Testis (tissue), 2 donors: ENCODE measurements at regions not wholly inside any gene's neighbourhood (a gene's known extent, or its start where the extent isn't known, plus 50 kb on each side); places are given as distances from the start of the nearest gene placed in this dataset.

Experiments used
- DNase-seq: peaks from one replicate; pipeline ENCODE4 v3.0.0-alpha.2; 2019
- H3K27ac ChIP-seq, 2 donors: fragments of 200-600 bp; sonication (generic); one replicate each; pipeline ENCODE4 v1.5.1; 2019
- H3K27me3 ChIP-seq: fragments of 200-600 bp; sonication (generic); one replicate; pipeline ENCODE4 v1.5.1; 2019
- H3K36me3 ChIP-seq: fragments of 200-600 bp; sonication (generic); one replicate; pipeline ENCODE4 v1.5.1; 2017; ENCODE audit warnings: low read depth; ENCODE audit errors: missing control alignments
- H3K4me1 ChIP-seq: fragments of 200-600 bp; sonication (generic); one replicate; pipeline ENCODE4 v1.5.1; 2019
- H3K4me3 ChIP-seq, 2 donors: fragments of 200-600 bp; sonication (generic); one replicate each; pipeline ENCODE4 v1.5.1; 2017 to 2019
- H3K9me3 ChIP-seq: fragments of 200-600 bp; sonication (generic); one replicate; pipeline ENCODE4 v1.5.1; 2017
- POLR2A ChIP-seq: fragments of 450-650 bp; IDR thresholded peaks from one replicate; pipeline ENCODE4 v1.6.1; 2017; ENCODE audit warnings: antibody characterized with exemption, mild to moderate bottlenecking, moderate library complexity
- WGBS, 2 donors: methylation state at CpG; one replicate each; pipeline ENCODE4 v1.1.5; 2018; 5-methylcytosine and 5-hydroxymethylcytosine counted together
- intact Hi-C: fragments of 100-400 bp; cut with DNase I; formaldehyde crosslinking; loops from one replicate; pipeline ENCODE4 v1.15.1; 2023; ENCODE audit warnings: low total_unique reads
- TF ChIP-seq, protein P1 (sequence below), 3 experiments: fragments of 450-650 bp in 2 of 3; fragments of 200-600 bp in 1 of 3; sonication (generic) in 1 of 3; IDR thresholded peaks; one replicate each; pipeline ENCODE4 v1.5.1; 2016 to 2019; ENCODE audit warnings: antibody characterized with exemption in 3 of 3, mild to moderate bottlenecking in 2 of 3, moderate library complexity in 1 of 3

DNA sequence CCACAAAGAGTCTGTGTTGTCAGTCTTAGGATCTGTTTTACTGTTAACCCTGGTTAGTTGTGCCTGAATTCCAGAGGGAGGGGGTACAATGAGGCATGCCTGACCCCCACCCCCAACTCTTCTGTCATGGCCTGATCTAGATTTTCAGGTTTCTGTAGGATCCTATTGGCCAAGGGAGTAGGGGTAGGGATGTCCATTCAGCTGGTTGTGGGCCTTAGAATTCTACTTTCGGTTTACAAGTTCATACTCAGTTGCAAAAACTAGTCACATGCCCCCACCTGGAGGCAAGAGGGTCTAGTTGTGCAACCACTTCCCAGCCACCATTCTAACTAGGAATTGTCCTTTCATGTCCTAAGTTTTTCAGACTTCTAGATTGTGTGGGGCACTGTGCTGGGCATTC lies 94.3 kb upstream of the MBNL2 start:
- TF ChIP-seq POLR2A, result no peak
- TF ChIP-seq, protein P1, sequence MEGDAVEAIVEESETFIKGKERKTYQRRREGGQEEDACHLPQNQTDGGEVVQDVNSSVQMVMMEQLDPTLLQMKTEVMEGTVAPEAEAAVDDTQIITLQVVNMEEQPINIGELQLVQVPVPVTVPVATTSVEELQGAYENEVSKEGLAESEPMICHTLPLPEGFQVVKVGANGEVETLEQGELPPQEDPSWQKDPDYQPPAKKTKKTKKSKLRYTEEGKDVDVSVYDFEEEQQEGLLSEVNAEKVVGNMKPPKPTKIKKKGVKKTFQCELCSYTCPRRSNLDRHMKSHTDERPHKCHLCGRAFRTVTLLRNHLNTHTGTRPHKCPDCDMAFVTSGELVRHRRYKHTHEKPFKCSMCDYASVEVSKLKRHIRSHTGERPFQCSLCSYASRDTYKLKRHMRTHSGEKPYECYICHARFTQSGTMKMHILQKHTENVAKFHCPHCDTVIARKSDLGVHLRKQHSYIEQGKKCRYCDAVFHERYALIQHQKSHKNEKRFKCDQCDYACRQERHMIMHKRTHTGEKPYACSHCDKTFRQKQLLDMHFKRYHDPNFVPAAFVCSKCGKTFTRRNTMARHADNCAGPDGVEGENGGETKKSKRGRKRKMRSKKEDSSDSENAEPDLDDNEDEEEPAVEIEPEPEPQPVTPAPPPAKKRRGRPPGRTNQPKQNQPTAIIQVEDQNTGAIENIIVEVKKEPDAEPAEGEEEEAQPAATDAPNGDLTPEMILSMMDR (IDR thresholded peaks at IDR 0.05), result no peak
- no peaks in the 10 kb centered on the region for H3K36me3 ChIP-seq
- H3K27ac ChIP-seq, result peak overlapping the region; percentile 42 to 60
- no peaks in the 10 kb centered on the region for H3K27me3 ChIP-seq
- no peak overlapping the region for H3K4me3 ChIP-seq
- intact Hi-C loops, result no loop called here
- H3K4me1 ChIP-seq, result peaks cover 37% of the 10 kb centered on the region
- WGBS, 2 donors, result 64 to 77% methylated on average over 1 of the region's 1 CpG
- DNase-seq, result no peak
- H3K9me3 ChIP-seq, result no peaks in the 10 kb centered on the region

DNA sequence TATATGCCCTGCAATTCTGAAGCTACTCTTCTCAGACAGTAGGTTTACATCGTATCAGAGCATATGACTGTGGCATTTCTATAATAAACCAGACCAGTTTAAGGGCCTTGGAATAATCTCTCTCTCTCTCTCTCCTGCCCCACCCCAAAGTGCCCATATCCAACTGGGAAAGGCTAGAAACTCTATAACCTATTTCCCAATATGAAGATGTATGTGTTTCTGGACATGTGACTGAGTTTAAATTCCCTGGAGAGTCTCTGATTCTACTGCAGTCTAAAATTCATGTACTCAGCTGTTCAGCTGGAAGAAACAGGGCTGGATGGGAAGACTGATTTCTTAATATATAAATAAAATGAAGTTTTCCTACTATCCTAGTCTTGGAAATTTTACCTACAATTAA lies 91.9 kb upstream of the MBNL2 start:
- H3K27ac ChIP-seq, result no peak overlapping the region
- TF ChIP-seq, protein P1 (IDR thresholded peaks at IDR 0.05), result no peak
- TF ChIP-seq POLR2A, result no peak
- H3K9me3 ChIP-seq, result no peaks in the 10 kb centered on the region
- intact Hi-C loops, result no loop called here
- 86 to 96% methylated on average over 1 of the region's 1 CpG for WGBS, 2 donors
- no peaks in the 10 kb centered on the region for H3K27me3 ChIP-seq
- DNase-seq, result no peak
- H3K36me3 ChIP-seq, result no peaks in the 10 kb centered on the region
- H3K4me3 ChIP-seq, result no peak overlapping the region
- peaks cover 20% of the 10 kb centered on the region for H3K4me1 ChIP-seq

DNA sequence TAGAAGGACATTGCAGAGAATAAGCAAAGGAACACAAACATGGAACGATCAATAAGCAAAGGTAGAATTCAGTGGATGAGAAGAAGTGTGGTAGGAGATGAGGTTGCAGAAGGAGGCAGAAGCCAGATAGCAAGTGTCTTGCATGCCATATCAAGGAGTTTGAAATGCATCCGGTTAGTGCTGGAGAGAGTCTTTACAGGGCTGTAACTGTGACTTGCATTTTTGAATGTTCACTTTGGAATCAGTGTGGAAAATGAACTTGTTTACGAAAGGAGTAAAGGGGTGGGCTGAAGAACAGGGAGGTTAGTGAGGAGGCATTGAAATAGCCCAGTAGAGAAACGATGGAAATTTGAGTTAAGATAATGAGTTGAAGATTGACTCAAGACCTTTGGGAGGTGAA lies 90.7 kb upstream of the MBNL2 start:
- Histone ChIP-seq H3K4me1 (peaks cover 8% of the 10 kb centered on the region), H3K27ac (no peak overlapping the region), H3K27me3 (no peaks in the 10 kb centered on the region), H3K36me3 (no peaks in the 10 kb centered on the region), H3K4me3 (no peak overlapping the region), H3K9me3 (no peaks in the 10 kb centered on the region)
- no peak for DNase-seq
- no peak for TF ChIP-seq POLR2A
- TF ChIP-seq, protein P1 (IDR thresholded peaks at IDR 0.05), result no peak
- intact Hi-C loops, result no loop called here
- WGBS, 2 donors, result 90 to 92% methylated on average over 4 of the region's 4 CpGs

DNA sequence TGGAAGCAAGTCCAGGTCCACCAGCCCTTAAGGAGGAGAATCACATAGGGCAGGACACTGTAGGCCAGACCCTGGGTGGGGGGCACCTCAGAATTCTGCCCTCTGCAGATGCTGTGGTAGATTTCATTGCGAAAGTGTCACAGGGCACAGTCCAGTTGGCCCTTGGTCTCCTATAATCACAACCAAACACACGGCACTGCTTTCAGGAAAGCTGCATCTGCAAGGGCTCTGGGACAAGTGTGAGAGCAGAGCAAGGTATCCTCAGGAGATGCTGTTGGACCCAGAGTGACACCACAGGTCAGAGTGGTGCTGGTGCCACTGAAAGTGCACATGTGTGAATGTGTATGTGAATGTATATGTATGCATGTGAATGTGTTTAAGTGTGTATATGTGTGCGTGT lies 88.6 kb upstream of the MBNL2 start:
- intact Hi-C loops, result no loop called here
- no peak for DNase-seq
- no peaks in the 10 kb centered on the region for H3K9me3 ChIP-seq
- WGBS, 2 donors, result 76 to 98% methylated on average over 3 of the region's 3 CpGs
- no peaks in the 10 kb centered on the region for H3K36me3 ChIP-seq
- H3K27ac ChIP-seq, result no peak overlapping the region
- H3K4me3 ChIP-seq, result no peak overlapping the region
- H3K4me1 ChIP-seq, result no peaks in the 10 kb centered on the region
- TF ChIP-seq, protein P1 (IDR thresholded peaks at IDR 0.05), result no peak
- TF ChIP-seq POLR2A, result no peak
- H3K27me3 ChIP-seq, result no peaks in the 10 kb centered on the region

DNA sequence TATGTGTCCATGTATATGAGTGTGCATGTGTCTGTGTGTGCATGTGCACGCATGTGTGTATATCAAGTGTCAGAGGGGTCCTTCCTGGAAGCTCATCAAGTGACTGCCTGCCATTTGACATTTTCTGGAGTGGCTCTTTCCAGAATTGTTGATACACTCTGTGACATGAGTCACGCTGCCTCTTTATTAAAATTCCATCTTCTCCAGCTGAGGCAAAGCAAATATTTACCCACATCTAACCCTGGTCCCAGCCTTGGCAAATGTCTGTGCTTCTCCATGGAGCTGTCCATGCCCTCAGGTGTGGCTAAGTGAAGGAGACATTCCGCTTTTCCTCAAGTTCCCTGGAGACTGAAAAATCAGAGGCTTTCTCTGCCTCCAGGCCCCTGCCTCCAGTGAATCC lies 88.2 kb upstream of the MBNL2 start:
- DNase-seq, result no peak
- intact Hi-C loops, result no loop called here
- Histone ChIP-seq H3K27ac (no peak overlapping the region), H3K4me1 (no peaks in the 10 kb centered on the region), H3K4me3 (no peak overlapping the region), H3K36me3 (no peaks in the 10 kb centered on the region), H3K27me3 (no peaks in the 10 kb centered on the region), H3K9me3 (no peaks in the 10 kb centered on the region)
- 92 to 94% methylated on average over 3 of the region's 3 CpGs for WGBS, 2 donors
- TF ChIP-seq, protein P1 (IDR thresholded peaks at IDR 0.05), result no peak
- no peak for TF ChIP-seq POLR2A
